Stomach (tissue), 8 donors: ENCODE measurements at regions not wholly inside any gene's neighbourhood (a gene's known extent, or its start where the extent isn't known, plus 50 kb on each side); places are given as distances from the start of the nearest gene placed in this dataset.

Experiments
- DNase-seq, 2 donors: peaks; one replicate each; pipeline versions ENCODE4 v3.0.0 to v3.0.0-alpha.2; 2013 to 2019
- H3K27ac ChIP-seq, 5 donors: fragments of 200-600 bp in 4 of 5; sonication (generic) in 4 of 5; one replicate each; pipeline ENCODE4 v1.5.1; 2013 to 2019; ENCODE audit warnings: mild to moderate bottlenecking in 1 of 5, moderate library complexity in 1 of 5
- H3K27me3 ChIP-seq, 3 donors: fragments of 200-600 bp; sonication (generic); one replicate each; pipeline ENCODE4 v1.5.1; 2017 to 2019; ENCODE audit warnings: mixed run types in 1 of 3
- H3K36me3 ChIP-seq, 4 donors: fragments of 200-600 bp; sonication (generic); 1 replicate in 3 of 4; 2 replicates in 1 of 4; pipeline ENCODE4 v1.5.1; 2016 to 2019
- H3K4me1 ChIP-seq, 4 donors: fragments of 200-600 bp; sonication (generic); one replicate each; pipeline ENCODE4 v1.5.1; 2016 to 2019
- H3K4me3 ChIP-seq, 4 donors: fragments of 200-600 bp; sonication (generic) in 3 of 4; one replicate each; pipeline ENCODE4 v1.5.1; 2016 to 2019; ENCODE audit warnings: mild to moderate bottlenecking in 1 of 4
- H3K9me3 ChIP-seq, 4 donors: fragments of 200-600 bp; sonication (generic); one replicate each; pipeline ENCODE4 v1.5.1; 2016 to 2019
- EP300 ChIP-seq: sonication (generic); formaldehyde crosslinking; IDR thresholded peaks from one replicate; pipeline ENCODE4 v1.6.1; 2017; ENCODE audit warnings: antibody characterized with exemption
- POLR2A ChIP-seq, 4 donors: fragments of 450-650 bp; IDR thresholded peaks; one replicate each; pipeline ENCODE4 v1.6.1; 2016; ENCODE audit warnings: antibody characterized with exemption in 4 of 4, control low read depth in 2 of 4, mild to moderate bottlenecking in 1 of 4, moderate library complexity in 1 of 4
- POLR2AphosphoS5 ChIP-seq, 3 donors: sonication (generic); formaldehyde crosslinking; IDR thresholded peaks; one replicate each; pipeline ENCODE4 v1.6.1; 2016; ENCODE audit warnings: antibody characterized with exemption in 3 of 3
- WGBS, 5 donors: extraction: QIAGEN DNeasy Blood & Tissue Kit in 3 of 5; methylation state at CpG; one replicate each; pipeline versions ENCODE4 v1.1.5 to v1.1.7; 2013 to 2018; 5-methylcytosine and 5-hydroxymethylcytosine counted together
- intact Hi-C: fragments of 100-400 bp; cut with DNase I; formaldehyde crosslinking; loops from one replicate; pipeline ENCODE4 v1.15.1; 2023; ENCODE audit warnings: low total_unique reads
- TF ChIP-seq, protein P1 (sequence below), 7 experiments: fragments of 450-650 bp in 4 of 7; fragments of 200-600 bp in 3 of 7; sonication (generic) in 3 of 7; IDR thresholded peaks; one replicate each; pipeline ENCODE4 v1.5.1; 2016 to 2019; ENCODE audit warnings: antibody characterized with exemption in 7 of 7, control low read depth in 2 of 7, mild to moderate bottlenecking in 1 of 7
- donor health status: healthy with polysubstance abuse.
- donor health status: Bipolar disorder and iron deficiency.
- donor health status: healthy.

DNA sequence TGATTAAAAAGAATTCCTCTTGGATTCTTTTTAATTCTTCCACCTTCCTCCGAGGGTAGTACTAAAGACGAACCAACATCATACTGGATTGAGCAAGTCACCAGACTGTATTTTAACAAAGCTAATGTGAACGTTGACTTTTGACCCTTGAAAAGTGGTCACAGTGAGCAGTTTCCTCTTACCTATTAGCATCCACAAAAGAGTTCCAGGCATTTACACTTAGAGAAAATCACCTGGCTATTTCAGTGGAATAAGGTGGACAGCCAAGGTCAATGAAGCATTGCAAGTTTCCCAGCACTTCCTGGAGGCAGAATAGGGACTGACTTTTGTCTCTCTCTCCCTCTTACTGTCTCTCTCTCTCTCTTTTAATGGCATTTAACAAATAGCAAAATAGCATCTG lies 145.1 kb upstream of the DAB2 start:
- TF ChIP-seq POLR2A (IDR thresholded peaks at IDR 0.05): no peak
- TF ChIP-seq, protein P1, sequence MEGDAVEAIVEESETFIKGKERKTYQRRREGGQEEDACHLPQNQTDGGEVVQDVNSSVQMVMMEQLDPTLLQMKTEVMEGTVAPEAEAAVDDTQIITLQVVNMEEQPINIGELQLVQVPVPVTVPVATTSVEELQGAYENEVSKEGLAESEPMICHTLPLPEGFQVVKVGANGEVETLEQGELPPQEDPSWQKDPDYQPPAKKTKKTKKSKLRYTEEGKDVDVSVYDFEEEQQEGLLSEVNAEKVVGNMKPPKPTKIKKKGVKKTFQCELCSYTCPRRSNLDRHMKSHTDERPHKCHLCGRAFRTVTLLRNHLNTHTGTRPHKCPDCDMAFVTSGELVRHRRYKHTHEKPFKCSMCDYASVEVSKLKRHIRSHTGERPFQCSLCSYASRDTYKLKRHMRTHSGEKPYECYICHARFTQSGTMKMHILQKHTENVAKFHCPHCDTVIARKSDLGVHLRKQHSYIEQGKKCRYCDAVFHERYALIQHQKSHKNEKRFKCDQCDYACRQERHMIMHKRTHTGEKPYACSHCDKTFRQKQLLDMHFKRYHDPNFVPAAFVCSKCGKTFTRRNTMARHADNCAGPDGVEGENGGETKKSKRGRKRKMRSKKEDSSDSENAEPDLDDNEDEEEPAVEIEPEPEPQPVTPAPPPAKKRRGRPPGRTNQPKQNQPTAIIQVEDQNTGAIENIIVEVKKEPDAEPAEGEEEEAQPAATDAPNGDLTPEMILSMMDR (IDR thresholded peaks at IDR 0.05): no peak
- TF ChIP-seq EP300: no peak
- no peak for TF ChIP-seq POLR2AphosphoS5 (IDR thresholded peaks at IDR 0.05)
- WGBS, 5 donors: 28 to 45% (median 41%) methylated on average over 3 of the region's 3 CpGs
- intact Hi-C loops: no loop called here
- H3K27me3 ChIP-seq: no peaks in the 10 kb centered on the region
- no peak overlapping the region for H3K4me3 ChIP-seq
- H3K27ac ChIP-seq: no peak overlapping the region
- peak in 1 of 2 donors; percentile 14 for DNase-seq
- peaks cover 0 to 9% (median 4%) of the 10 kb centered on the region in 4 donors for H3K4me1 ChIP-seq
- no peaks in the 10 kb centered on the region for H3K9me3 ChIP-seq
- H3K36me3 ChIP-seq: no peaks in the 10 kb centered on the region

DNA sequence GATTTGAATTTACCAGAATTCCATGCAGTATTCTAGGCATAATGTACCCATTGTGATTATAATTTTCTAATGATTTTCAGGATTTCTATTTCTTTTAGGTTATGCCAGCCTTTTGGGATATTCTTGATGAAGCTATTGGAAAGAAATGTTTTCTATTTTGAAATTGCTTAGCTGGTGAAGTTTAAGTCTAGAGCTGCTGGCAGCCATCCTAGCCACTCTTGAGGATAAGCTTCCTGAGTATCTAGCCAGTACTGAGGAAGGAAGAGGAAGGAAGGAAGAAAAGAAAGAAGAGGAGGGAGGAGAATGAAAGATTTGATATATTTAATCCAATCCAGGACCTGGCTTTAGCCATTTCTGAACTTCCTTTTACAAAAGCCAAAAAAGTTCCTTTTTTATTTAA lies 142.1 kb upstream of the DAB2 start:
- peaks cover 0 to 9% (median 4%) of the 10 kb centered on the region in 4 donors for H3K4me1 ChIP-seq
- no peaks in the 10 kb centered on the region for H3K27me3 ChIP-seq
- H3K4me3 ChIP-seq: no peak overlapping the region
- DNase-seq: no peak
- H3K9me3 ChIP-seq: no peaks in the 10 kb centered on the region
- H3K27ac ChIP-seq: no peak overlapping the region
- intact Hi-C loops: no loop called here
- H3K36me3 ChIP-seq: no peaks in the 10 kb centered on the region
- TF ChIP-seq POLR2A (IDR thresholded peaks at IDR 0.05) (no peak), POLR2AphosphoS5 (IDR thresholded peaks at IDR 0.05) (no peak), EP300 (no peak)
- TF ChIP-seq, protein P1 (IDR thresholded peaks at IDR 0.05): no peak

DNA sequence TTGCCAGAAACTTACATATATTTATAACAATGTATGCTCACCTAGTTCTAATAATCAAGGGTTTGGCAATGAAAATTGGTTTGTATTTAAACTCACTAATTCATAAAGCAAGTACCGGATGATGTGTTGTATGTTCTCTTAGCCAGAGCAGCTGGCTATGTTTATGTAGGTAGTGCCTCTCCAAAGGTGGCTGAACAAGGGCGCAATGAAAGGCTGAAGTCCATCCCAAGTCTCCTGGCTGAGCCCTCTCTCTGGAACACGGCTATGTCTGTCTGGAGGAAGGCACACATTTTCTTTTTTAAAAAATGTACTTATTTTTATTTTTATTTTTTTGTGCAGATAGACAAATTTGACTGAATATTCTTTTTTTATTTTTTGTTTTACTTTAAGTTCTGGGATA lies 141.2 kb upstream of the DAB2 start:
- Histone ChIP-seq H3K36me3 (no peaks in the 10 kb centered on the region), H3K9me3 (no peaks in the 10 kb centered on the region), H3K4me1 (peaks cover 0 to 9% (median 4%) of the 10 kb centered on the region in 4 donors), H3K4me3 (no peak overlapping the region), H3K27ac (no peak overlapping the region), H3K27me3 (no peaks in the 10 kb centered on the region)
- no peak for TF ChIP-seq POLR2AphosphoS5 (IDR thresholded peaks at IDR 0.05)
- no peak for TF ChIP-seq EP300
- TF ChIP-seq, protein P1 (IDR thresholded peaks at IDR 0.05): no peak
- TF ChIP-seq POLR2A (IDR thresholded peaks at IDR 0.05): no peak
- WGBS, 5 donors: 79 to 85% (median 83%) methylated on average over 3 of the region's 3 CpGs
- intact Hi-C loops: no loop called here
- no peak for DNase-seq

DNA sequence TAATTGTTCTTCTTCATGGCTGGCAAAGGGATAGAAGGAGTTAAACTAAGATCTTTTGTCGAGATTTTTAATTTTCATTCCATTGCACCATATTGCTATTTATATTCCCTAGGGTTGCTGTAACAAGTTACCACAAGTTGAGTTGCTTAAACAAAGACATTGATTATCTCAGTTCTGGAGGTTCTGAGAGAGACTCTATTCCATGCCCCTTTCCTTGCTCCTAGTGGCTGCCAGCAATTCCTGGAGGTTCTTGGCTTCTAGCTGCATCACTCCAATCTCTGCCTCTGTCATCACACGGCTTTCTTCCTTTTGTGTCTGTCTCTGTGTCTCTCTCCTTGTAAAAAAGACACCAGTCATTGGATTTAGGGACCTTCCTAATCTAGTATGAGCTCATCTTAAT lies 136.6 kb upstream of the DAB2 start:
- no peak for TF ChIP-seq POLR2A (IDR thresholded peaks at IDR 0.05)
- no peak for TF ChIP-seq EP300
- TF ChIP-seq, protein P1 (IDR thresholded peaks at IDR 0.05): no peak
- TF ChIP-seq POLR2AphosphoS5 (IDR thresholded peaks at IDR 0.05): no peak
- Histone ChIP-seq H3K27ac (no peak overlapping the region), H3K4me1 (no peaks in the 10 kb centered on the region), H3K4me3 (no peak overlapping the region), H3K9me3 (no peaks in the 10 kb centered on the region), H3K36me3 (no peaks in the 10 kb centered on the region), H3K27me3 (peaks cover 0 to 4% (median 0%) of the 10 kb centered on the region in 3 donors)
- intact Hi-C loops: no loop called here
- DNase-seq: no peak
- 40 to 67% (median 60%) methylated on average over 2 of the region's 2 CpGs for WGBS, 5 donors
